Omental fat pad (tissue), 3 donors: ENCODE measurements at regions not wholly inside any gene's neighbourhood (a gene's known extent, or its start where the extent isn't known, plus 50 kb on each side); places are given as distances from the start of the nearest gene placed in this dataset.

ENCODE experiments used
- ATAC-seq: fragments of 150-250 bp; one replicate; pipeline ENCODE4 v1.9.1; 2016; ENCODE audit warnings: mild to moderate bottlenecking, moderate library complexity; ENCODE audit not compliant: low FRiP score
- DNase-seq: peaks from one replicate; pipeline ENCODE4 v3.0.0-alpha.2; 2019; ENCODE audit warnings: low spot score
- CTCF ChIP-seq, 3 donors: fragments of 450-650 bp; IDR thresholded peaks; one replicate each; pipeline ENCODE4 v1.5.1; 2016 to 2017; ENCODE audit warnings: antibody characterized with exemption in 3 of 3, mild to moderate bottlenecking in 3 of 3, moderate library complexity in 2 of 3

- ATAC-seq: no peak
- TF ChIP-seq CTCF (IDR thresholded peaks at IDR 0.05): no peak
These were observed 198.9 kb downstream of the BMP4 start for GRCh38 chr14:53757732-53758131.

DNA sequence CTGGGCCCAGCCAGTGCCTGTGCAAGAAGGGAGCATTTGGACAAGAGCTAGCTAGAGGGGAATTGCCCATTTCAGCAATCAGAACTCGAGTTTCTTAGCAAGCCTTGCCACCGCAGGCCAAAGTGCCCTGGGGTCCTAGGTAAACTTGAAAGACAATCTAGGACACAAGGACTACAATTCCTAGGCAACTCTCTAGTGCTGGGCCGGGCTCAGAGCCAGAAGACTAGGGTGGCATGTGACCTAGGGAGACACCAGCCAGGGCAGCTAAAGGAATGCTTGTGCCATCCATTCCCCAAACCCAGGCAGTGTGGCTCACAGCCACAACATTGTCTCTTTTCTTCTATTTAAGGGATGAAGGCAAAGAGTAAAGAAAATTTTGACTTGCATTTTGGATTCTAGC is 205.0 kb downstream of the BMP4 start:
- ATAC-seq: no peak

More at GRCh38 chr14:53757732-53758131, 198.9 kb downstream of the BMP4 start:
- DNase-seq: no peak

GRCh38 chr14:53748691-53749090 is 207.9 kb downstream of the BMP4 start:
- no peak for TF ChIP-seq CTCF (IDR thresholded peaks at IDR 0.05)
- ATAC-seq: no peak
- DNase-seq: no peak

More for the DNA sequence above, 205.0 kb downstream of the BMP4 start:
- TF ChIP-seq CTCF (IDR thresholded peaks at IDR 0.05): no peak
- DNase-seq: no peak

DNA sequence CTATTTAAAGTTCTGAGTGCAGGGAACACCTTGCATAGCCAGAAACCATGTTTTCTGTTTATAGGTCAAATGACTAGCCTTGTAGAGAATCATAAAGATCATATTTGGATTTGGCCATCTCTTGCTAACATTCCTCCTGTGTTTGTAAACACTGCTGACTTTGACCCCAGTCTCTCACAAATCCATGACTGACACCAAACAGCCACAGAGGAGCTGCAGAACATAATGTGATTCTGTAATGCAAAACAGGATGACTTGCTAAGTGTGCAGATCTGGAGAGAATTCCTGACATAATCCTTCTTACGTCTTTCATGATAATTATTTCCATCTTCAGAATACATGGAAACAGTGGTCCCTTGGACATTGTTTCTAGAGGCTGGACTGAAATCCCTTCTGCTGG is 211.8 kb downstream of the BMP4 start:
- no peak for ATAC-seq
- no peak for TF ChIP-seq CTCF (IDR thresholded peaks at IDR 0.05)
- no peak for DNase-seq

DNA sequence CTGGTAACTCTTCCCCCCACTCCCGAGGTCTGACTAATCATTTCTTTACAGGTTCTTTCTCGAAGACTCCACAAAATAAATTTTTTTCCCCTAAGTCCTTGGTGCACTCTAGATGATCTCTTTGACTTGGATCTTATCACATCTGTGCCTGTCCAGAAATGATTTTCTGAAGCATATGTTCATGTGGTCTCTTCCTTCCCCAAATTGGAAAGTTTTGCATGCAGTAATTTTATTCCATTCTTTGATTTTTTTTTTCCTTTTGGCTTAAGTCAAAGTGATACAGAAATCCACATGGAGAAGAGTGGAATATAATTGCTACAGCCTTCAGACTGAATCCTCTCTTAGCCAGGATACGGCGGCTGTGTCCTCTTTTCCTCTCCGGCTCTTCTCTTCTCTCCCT is 213.3 kb downstream of the BMP4 start:
- no peak for TF ChIP-seq CTCF (IDR thresholded peaks at IDR 0.05)
- DNase-seq (no peak), ATAC-seq (no peak)

DNA sequence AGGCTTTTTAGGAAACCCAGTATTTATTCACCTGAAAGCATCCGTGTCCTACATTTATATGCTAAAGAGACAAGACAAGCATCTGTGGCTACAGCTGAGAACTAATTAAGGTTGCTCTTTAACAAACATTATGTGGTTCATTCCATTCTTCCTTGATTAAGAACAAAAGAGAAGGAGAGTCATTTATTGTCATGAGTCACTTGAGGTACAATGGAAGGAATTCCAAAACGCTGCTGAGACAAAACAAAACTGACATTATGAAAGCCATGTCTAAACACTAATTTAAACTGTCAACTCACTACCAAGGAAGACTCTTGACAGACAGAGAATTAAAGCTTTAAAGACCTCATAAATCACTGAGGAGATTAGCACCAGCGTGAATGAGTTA is 214.4 kb downstream of the BMP4 start:
- ATAC-seq (no peak), DNase-seq (no peak)
- no peak for TF ChIP-seq CTCF (IDR thresholded peaks at IDR 0.05)

DNA sequence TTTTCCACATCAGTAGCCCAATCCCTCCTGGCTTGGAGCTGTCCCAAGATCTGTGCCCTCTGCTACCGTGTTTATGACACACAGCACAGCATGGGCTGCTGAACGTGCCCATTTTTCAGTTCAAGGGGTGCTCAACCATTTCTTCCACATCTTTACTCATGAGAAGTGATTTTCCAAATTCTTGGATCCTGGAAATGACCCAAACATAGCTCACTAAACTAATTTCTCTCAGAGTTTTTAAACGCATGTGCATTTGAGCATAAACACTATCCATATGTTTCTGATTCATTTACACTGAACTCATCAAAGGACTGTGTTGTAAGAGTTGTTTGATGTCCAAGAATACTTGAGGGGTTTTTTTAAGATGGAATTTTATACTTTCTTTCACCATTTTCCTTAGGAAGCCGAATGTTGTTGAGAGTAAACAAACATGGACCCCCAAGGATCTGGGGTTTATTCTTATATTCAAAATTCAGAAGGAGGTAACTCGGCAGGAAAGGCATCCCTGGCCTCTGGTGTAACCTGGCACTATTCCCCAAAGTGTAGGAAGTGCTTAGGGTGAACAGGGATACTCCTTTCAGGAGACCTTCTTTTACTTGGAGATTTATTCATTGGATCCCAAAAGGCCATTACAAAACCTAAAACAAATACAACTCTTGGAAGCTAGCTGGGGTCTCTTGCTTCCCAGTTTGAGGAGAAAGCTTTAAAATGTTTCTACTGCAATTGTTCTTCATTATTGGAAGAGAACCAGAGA is 215.0 kb downstream of the BMP4 start:
- no peak for TF ChIP-seq CTCF (IDR thresholded peaks at IDR 0.05)
- DNase-seq (no peak), ATAC-seq (no peak)
